Panc1 (cell line): ENCODE measurements at regions not wholly inside any gene's neighbourhood (a gene's known extent, or its start where the extent isn't known, plus 50 kb on each side); places are given as distances from the start of the nearest gene placed in this dataset.
A peak's percentile ranks its signal among the peaks of the same experiment; 100 is the strongest.

ENCODE experiments used
- ATAC-seq: fragments of 200-7000 bp; cut with Tn5 transposase; 2 replicates; pipeline ENCODE4 v1.9.1; 2020; ENCODE audit warnings: mild to moderate bottlenecking, moderate library complexity
- BruUV-seq: library from RNA; stranded (reverse); fragments of 400-500 nt; replicated peaks from 2 replicates; lab custom pipeline; 2021; lab: Mats Ljungman, UMichigan
- CTCF ChIA-PET: fragments of 300-600 bp; sonication (Branson Sonifier 250); formaldehyde crosslinking; loops from one replicate; lab custom pipeline; 2022; ENCODE audit warnings: antibody characterized with exemption; lab: Charles Lee
- POLR2A ChIA-PET: fragments of 300-600 bp; sonication (Branson Sonifier 250); formaldehyde crosslinking; loops from one replicate; lab custom pipeline; 2022; ENCODE audit warnings: antibody characterized with exemption; lab: Charles Lee
- DNase-seq: peaks from one replicate; pipeline ENCODE4 v3.0.0-alpha.2; 2010; ENCODE audit warnings: low read depth, low spot score
- H3K27ac ChIP-seq: 2 replicates; pipeline ENCODE4 v1.5.1; 2011; ENCODE audit warnings: mild to moderate bottlenecking, low read length, inconsistent platforms
- H3K27me3 ChIP-seq: fragments of 200-500 bp; sonication (Bioruptor generic); 2 replicates; pipeline ENCODE4 v1.6.0; 2014; ENCODE audit warnings: low read length, inconsistent platforms; ENCODE audit not compliant: control insufficient read depth, insufficient read depth
- H3K36me3 ChIP-seq: fragments of 200-500 bp; sonication (Bioruptor generic); 2 replicates; pipeline ENCODE4 v1.5.1; 2014; ENCODE audit warnings: inconsistent platforms, mild to moderate bottlenecking, low read length, moderate library complexity; ENCODE audit not compliant: control insufficient read depth, insufficient read depth
- H3K4me1 ChIP-seq: 2 replicates; pipeline ENCODE4 v1.5.1; 2011; ENCODE audit warnings: inconsistent platforms, mild to moderate bottlenecking, low read length, moderate library complexity; ENCODE audit not compliant: control insufficient read depth, insufficient read depth
- H3K4me3 ChIP-seq, 2 experiments: 2 replicates each; pipeline ENCODE4 v1.5.1; 2011 to 2012; ENCODE audit warnings: low read depth in 2 of 2, low read length in 2 of 2, mild to moderate bottlenecking in 2 of 2, inconsistent platforms in 1 of 2, moderate library complexity in 1 of 2
- H3K9me3 ChIP-seq: fragments of 200-500 bp; sonication (Bioruptor generic); 2 replicates; pipeline ENCODE4 v1.5.1; 2014; ENCODE audit warnings: low read depth, mild to moderate bottlenecking, inconsistent platforms, low read length, moderate library complexity; ENCODE audit not compliant: control insufficient read depth, insufficient read depth
- POLR2AphosphoS5 ChIP-seq: IDR thresholded peaks from 2 replicates; pipeline ENCODE4 v1.6.1; 2012; ENCODE audit warnings: mild to moderate bottlenecking, low read depth, low read length, moderate library complexity
- REST ChIP-seq, 2 experiments: IDR thresholded peaks; 2 replicates each; pipeline ENCODE4 v1.6.1; 2011 to 2012; ENCODE audit warnings: low read depth in 2 of 2, control low read depth in 1 of 2, low read length in 1 of 2, mild to moderate bottlenecking in 1 of 2, moderate library complexity in 1 of 2; ENCODE audit not compliant: insufficient read depth in 1 of 2
- SIN3A ChIP-seq: IDR thresholded peaks from 2 replicates; pipeline ENCODE4 v1.6.1; 2012; ENCODE audit warnings: low read depth, mild to moderate bottlenecking, low read length, moderate library complexity, borderline replicate concordance; ENCODE audit not compliant: insufficient read depth
- TCF7L2 ChIP-seq: IDR thresholded peaks from 2 replicates; pipeline ENCODE4 v1.6.1; 2011; ENCODE audit warnings: mild to moderate bottlenecking, low read depth, low read length, inconsistent platforms
- in situ Hi-C: cut with HindIII; loops from 2 replicates; pipeline ENCODE4 v1.10.0; 2016; ENCODE audit warnings: low sequenced_read_pairs, low pct_unique_long_range_greater_than_20kb
- intact Hi-C: fragments of 100-400 bp; cut with micrococcal nuclease; formaldehyde crosslinking; loops from one replicate; pipeline ENCODE4 v1.10.0; 2022; ENCODE audit not compliant: unreplicated experiment
- TF ChIP-seq, protein P1 (sequence below): fragments of 450-650 bp; IDR thresholded peaks from 2 replicates; pipeline ENCODE4 v1.5.1; 2017; ENCODE audit warnings: mild to moderate bottlenecking

DNA sequence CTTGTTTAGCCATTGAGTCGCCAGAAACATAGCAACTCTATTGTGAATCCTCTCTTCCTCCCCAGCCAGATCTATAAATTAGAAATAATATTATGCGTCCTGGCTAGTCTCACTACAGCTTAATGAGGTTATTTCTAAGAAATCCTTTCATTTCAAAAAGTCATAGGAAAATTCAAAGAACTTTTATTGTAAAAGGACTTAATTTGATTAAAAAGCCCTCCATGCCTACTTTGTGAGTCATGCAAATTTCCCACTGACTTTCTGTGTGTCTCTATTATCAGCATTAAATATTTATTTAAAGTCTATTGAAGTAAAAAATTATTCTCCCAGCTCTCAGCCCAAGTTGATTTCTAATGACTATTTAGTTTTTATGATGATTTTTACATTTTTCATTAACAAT, 160.7 kb downstream of the PHLDA1 start:
- DNase-seq, result no peak
- no peak for ATAC-seq
- Histone ChIP-seq H3K4me3 (no peak overlapping the region), H3K36me3 (no peaks in the 10 kb centered on the region), H3K27me3 (no peaks in the 10 kb centered on the region), H3K27ac (peak overlapping the region; percentile 78; the same call in 1 of the 2 replicates), H3K9me3 (peaks cover 24% of the 10 kb centered on the region; the same call in 1 of the 2 replicates), H3K4me1 (no peaks in the 10 kb centered on the region)
- TF ChIP-seq POLR2AphosphoS5 (no peak), REST (IDR thresholded peaks at IDR 0.05; ENCODE audit: insufficient read depth in 1 of 2, low read depth in 2 of 2, low read length in 1 of 2) (no peak), SIN3A (no peak), TCF7L2 (no peak)
- TF ChIP-seq, protein P1, sequence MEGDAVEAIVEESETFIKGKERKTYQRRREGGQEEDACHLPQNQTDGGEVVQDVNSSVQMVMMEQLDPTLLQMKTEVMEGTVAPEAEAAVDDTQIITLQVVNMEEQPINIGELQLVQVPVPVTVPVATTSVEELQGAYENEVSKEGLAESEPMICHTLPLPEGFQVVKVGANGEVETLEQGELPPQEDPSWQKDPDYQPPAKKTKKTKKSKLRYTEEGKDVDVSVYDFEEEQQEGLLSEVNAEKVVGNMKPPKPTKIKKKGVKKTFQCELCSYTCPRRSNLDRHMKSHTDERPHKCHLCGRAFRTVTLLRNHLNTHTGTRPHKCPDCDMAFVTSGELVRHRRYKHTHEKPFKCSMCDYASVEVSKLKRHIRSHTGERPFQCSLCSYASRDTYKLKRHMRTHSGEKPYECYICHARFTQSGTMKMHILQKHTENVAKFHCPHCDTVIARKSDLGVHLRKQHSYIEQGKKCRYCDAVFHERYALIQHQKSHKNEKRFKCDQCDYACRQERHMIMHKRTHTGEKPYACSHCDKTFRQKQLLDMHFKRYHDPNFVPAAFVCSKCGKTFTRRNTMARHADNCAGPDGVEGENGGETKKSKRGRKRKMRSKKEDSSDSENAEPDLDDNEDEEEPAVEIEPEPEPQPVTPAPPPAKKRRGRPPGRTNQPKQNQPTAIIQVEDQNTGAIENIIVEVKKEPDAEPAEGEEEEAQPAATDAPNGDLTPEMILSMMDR, result no peak
- intact Hi-C loops, result no loop called here
- POLR2A ChIA-PET, result interaction anchor here (0.6 kb wide), 1 partner anchor 81 kb away, joined by 8 read pairs; no protein-coding TSS in a partner anchor
- in situ Hi-C loops, result no loop called here
- no TSS peak for BruUV-seq
- CTCF ChIA-PET, result no interaction called here

GRCh38 chr12:75868501-75868900, 163.1 kb downstream of the PHLDA1 start:
- CTCF ChIA-PET, result no interaction called here
- in situ Hi-C loops, result no loop called here
- no TSS peak for BruUV-seq

More at GRCh38 chr12:75868501-75868900, 163.1 kb downstream of the PHLDA1 start:
- Histone ChIP-seq H3K36me3 (no peaks in the 10 kb centered on the region), H3K9me3 (peaks cover 23% of the 10 kb centered on the region; the same call in 1 of the 2 replicates), H3K27me3 (no peaks in the 10 kb centered on the region), H3K4me3 (no peak overlapping the region), H3K27ac (peak overlapping the region; percentile 97), H3K4me1 (peaks cover 11% of the 10 kb centered on the region)
- TF ChIP-seq, protein P1, result no peak
- TF ChIP-seq TCF7L2, result no peak
- TF ChIP-seq SIN3A, result no peak
- no peak for TF ChIP-seq REST (IDR thresholded peaks at IDR 0.05; ENCODE audit: insufficient read depth in 1 of 2, low read depth in 2 of 2, low read length in 1 of 2)
- no peak for TF ChIP-seq POLR2AphosphoS5
- intact Hi-C loops, result loop anchor here (10.0 kb wide), 2 partner anchors 106 to 144 kb away; no protein-coding TSS in a partner anchor
- no peak for DNase-seq
- POLR2A ChIA-PET, result interaction anchor here (0.8 kb wide), 1 partner anchor 16 kb away, joined by 3 read pairs; no protein-coding TSS in a partner anchor
- no peak for ATAC-seq
